ENCODE measurements at regions not wholly inside any gene's neighbourhood (a gene's known extent, or its start where the extent isn't known, plus 50 kb on each side); places are given as distances from the start of the nearest gene placed in this dataset.

DNA sequence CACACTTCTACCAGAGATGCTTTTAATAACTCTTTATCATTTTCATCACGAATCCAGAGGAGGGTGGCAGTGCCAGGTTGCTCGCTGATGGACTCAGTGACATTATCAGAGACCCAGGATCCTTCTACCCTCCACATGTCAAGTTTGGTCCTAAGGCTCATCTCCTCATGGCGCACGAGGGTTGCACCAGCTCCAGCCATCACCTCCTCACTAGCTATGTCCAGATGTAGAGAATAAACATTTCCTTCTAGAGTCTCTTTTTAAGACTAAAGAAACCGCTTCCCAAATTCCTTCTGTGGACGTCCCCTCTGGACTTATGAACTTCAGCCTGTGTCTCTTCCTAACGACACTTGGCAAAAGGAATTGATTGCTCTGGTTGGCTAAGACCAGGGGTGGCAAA, 178.7 kb downstream of the BMP7 start:
- TF ChIP-seq POLR2A (IDR thresholded peaks at IDR 0.05), result no peak
- TF ChIP-seq, protein P1, sequence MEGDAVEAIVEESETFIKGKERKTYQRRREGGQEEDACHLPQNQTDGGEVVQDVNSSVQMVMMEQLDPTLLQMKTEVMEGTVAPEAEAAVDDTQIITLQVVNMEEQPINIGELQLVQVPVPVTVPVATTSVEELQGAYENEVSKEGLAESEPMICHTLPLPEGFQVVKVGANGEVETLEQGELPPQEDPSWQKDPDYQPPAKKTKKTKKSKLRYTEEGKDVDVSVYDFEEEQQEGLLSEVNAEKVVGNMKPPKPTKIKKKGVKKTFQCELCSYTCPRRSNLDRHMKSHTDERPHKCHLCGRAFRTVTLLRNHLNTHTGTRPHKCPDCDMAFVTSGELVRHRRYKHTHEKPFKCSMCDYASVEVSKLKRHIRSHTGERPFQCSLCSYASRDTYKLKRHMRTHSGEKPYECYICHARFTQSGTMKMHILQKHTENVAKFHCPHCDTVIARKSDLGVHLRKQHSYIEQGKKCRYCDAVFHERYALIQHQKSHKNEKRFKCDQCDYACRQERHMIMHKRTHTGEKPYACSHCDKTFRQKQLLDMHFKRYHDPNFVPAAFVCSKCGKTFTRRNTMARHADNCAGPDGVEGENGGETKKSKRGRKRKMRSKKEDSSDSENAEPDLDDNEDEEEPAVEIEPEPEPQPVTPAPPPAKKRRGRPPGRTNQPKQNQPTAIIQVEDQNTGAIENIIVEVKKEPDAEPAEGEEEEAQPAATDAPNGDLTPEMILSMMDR (IDR thresholded peaks at IDR 0.05), result no peak
